HepG2 (cell line): ENCODE measurements at regions not wholly inside any gene's neighbourhood (a gene's known extent, or its start where the extent isn't known, plus 50 kb on each side); places are given as distances from the start of the nearest gene placed in this dataset.
A peak's percentile ranks its signal among the peaks of the same experiment; 100 is the strongest.

ENCODE experiments used
- EP300 ChIP-seq, 3 experiments: sonication (generic) in 1 of 3; formaldehyde crosslinking in 1 of 3; IDR thresholded peaks; 2 replicates each; pipeline versions ENCODE4 v1.5.1 to v1.6.1; 2011 to 2020; ENCODE audit warnings: low read depth in 2 of 3, low read length in 2 of 3, borderline replicate concordance in 1 of 3, improper control_type of control experiment in 1 of 3, mild to moderate bottlenecking in 1 of 3, missing genetic modification reagents in 1 of 3, moderate library complexity in 1 of 3
- FLYWCH1 ChIP-seq: sonication (generic); formaldehyde crosslinking; IDR thresholded peaks from 2 replicates; pipeline ENCODE4 v1.8.1; 2023; ENCODE audit warnings: mild to moderate bottlenecking, missing genetic modification reagents
- FOXA1 ChIP-seq, 2 experiments: fragments of 450-650 bp in 1 of 2; sonication (generic) in 1 of 2; formaldehyde crosslinking in 1 of 2; IDR thresholded peaks; 2 replicates each; pipeline versions ENCODE4 v1.4.0 to v1.6.1; 2016 to 2020; ENCODE audit warnings: missing genetic modification reagents in 1 of 2
- FOXA3 ChIP-seq: IDR thresholded peaks from 2 replicates; pipeline ENCODE4 v1.6.1; 2016; ENCODE audit warnings: missing genetic modification reagents, missing compliant biosample characterization
- FOXP1 ChIP-seq, 2 experiments: fragments of 450-650 bp in 1 of 2; IDR thresholded peaks; 2 replicates each; pipeline ENCODE4 v1.6.1; 2017 to 2018; ENCODE audit warnings: antibody characterized with exemption in 1 of 2
- GATAD2A ChIP-seq: IDR thresholded peaks from 2 replicates; pipeline ENCODE4 v1.6.1; 2016
- HMG20A ChIP-seq: IDR thresholded peaks from 2 replicates; pipeline ENCODE4 v1.6.1; 2016; ENCODE audit warnings: borderline replicate concordance
- HNF4A ChIP-seq: sonication (generic); formaldehyde crosslinking; IDR thresholded peaks from 2 replicates; pipeline ENCODE4 v1.4.0; 2020; ENCODE audit warnings: missing genetic modification reagents
- KLF12 ChIP-seq: sonication (generic); formaldehyde crosslinking; IDR thresholded peaks from 2 replicates; pipeline ENCODE4 v1.4.0; 2020; ENCODE audit warnings: missing genetic modification reagents, borderline replicate concordance
- MAFF ChIP-seq: IDR thresholded peaks from 2 replicates; pipeline ENCODE4 v1.6.1; 2011; ENCODE audit warnings: low read depth, low read length, improper control_type of control experiment
- MBD4 ChIP-seq: IDR thresholded peaks from 2 replicates; pipeline ENCODE4 v1.6.1; 2012; ENCODE audit warnings: low read length, inconsistent platforms, borderline replicate concordance
- NFIC ChIP-seq: IDR thresholded peaks from 2 replicates; pipeline ENCODE4 v1.6.1; 2012; ENCODE audit warnings: mild to moderate bottlenecking, low read length, inconsistent platforms
- PPARG ChIP-seq: conservative IDR thresholded peaks from 2 replicates; pipeline ENCODE4 v1.6.1; 2016; ENCODE audit warnings: missing biosample characterization, missing genetic modification reagents
- SOX5 ChIP-seq: IDR thresholded peaks from 2 replicates; pipeline ENCODE4 v1.6.1; 2016; ENCODE audit warnings: borderline replicate concordance
- SOX6 ChIP-seq, 2 experiments: fragments of 450-650 bp in 1 of 2; sonication (generic) in 1 of 2; formaldehyde crosslinking in 1 of 2; IDR thresholded peaks; 2 replicates each; pipeline versions ENCODE4 v1.4.0 to v1.6.1; 2017 to 2020; ENCODE audit warnings: antibody characterized with exemption in 1 of 2, mild to moderate bottlenecking in 1 of 2, missing genetic modification reagents in 1 of 2
- TF ChIP-seq, protein P1 (sequence below): sonication (generic); formaldehyde crosslinking; IDR thresholded peaks from 2 replicates; pipeline ENCODE4 v1.4.0; 2020; ENCODE audit warnings: missing genetic modification reagents
- TF ChIP-seq, protein P2 (sequence below): IDR thresholded peaks from 2 replicates; pipeline ENCODE4 v1.6.1; 2016; ENCODE audit warnings: low read depth, control low read depth
- TF ChIP-seq, protein P3 (sequence below): sonication (generic); formaldehyde crosslinking; IDR thresholded peaks from 2 replicates; pipeline ENCODE4 v1.8.1; 2023; ENCODE audit warnings: mild to moderate bottlenecking, inconsistent platforms, moderate library complexity, missing genetic modification reagents, borderline replicate concordance

DNA sequence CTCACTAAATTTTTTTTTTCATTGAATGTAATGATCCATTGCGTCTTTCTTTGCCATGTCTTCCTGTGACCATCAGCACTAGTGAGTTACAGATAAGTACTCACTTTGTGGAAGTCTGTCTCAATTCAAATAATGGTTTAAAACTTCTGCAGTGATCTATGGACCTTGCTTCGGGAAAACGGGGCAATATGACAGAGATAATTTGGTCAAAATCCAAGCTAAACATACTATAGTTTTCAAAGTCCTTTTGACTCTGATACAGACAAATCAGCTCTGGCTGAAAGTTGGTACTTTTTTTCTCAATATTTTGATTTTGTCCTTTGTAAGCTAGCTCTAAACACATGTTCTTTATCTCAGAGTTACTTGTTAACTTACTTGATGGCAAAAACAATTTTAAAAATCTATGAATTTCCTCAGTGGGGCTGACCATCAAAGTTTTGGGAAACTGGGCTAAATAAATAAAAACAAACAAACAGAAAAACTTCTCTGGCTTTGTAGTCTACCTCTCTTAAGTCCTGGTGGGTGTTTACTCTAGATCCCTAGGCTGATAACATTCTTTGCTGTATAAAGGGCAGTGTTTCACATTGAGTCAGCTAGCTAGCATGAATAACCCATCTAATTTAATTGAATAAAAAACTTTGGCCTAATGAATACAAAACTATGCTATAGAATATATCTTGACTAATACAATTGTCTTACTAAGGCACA, 327.6 kb downstream of the RDH14 start (continued):
- TF ChIP-seq, protein P1, sequence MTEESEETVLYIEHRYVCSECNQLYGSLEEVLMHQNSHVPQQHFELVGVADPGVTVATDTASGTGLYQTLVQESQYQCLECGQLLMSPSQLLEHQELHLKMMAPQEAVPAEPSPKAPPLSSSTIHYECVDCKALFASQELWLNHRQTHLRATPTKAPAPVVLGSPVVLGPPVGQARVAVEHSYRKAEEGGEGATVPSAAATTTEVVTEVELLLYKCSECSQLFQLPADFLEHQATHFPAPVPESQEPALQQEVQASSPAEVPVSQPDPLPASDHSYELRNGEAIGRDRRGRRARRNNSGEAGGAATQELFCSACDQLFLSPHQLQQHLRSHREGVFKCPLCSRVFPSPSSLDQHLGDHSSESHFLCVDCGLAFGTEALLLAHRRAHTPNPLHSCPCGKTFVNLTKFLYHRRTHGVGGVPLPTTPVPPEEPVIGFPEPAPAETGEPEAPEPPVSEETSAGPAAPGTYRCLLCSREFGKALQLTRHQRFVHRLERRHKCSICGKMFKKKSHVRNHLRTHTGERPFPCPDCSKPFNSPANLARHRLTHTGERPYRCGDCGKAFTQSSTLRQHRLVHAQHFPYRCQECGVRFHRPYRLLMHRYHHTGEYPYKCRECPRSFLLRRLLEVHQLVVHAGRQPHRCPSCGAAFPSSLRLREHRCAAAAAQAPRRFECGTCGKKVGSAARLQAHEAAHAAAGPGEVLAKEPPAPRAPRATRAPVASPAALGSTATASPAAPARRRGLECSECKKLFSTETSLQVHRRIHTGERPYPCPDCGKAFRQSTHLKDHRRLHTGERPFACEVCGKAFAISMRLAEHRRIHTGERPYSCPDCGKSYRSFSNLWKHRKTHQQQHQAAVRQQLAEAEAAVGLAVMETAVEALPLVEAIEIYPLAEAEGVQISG (CRISPR knock-in tag), result no peak
- TF ChIP-seq MAFF (no peak), FLYWCH1 (no peak), FOXA3 (CRISPR knock-in tag) (peak; percentile 82), HMG20A (CRISPR knock-in tag) (peak; percentile 72), KLF12 (CRISPR knock-in tag) (no peak), GATAD2A (CRISPR knock-in tag) (peak; percentile 51; the same call in 1 of the 2 replicates), HNF4A (peak; percentile 12; the same call in 1 of the 2 replicates), SOX5 (CRISPR knock-in tag) (peak; percentile 54; the same call in 1 of the 2 replicates), FOXA1 (IDR thresholded peaks at IDR 0.05) (0 out of 2 replicates have a peak, but pooled peaks have one; percentile 34), FOXA1 (CRISPR knock-in tag; IDR thresholded peaks at IDR 0.05) (peak; percentile 49; the same call in 1 of the 2 replicates), EP300 (IDR thresholded peaks at IDR 0.05; ENCODE audit: low read depth in 2 of 2, low read length in 2 of 2) (peak in 1 of 2 experiments; percentile 77; a peak in 1 of 4 replicates), EP300 (CRISPR knock-in tag; IDR thresholded peaks at IDR 0.05; ENCODE audit: borderline replicate concordance) (no peak), NFIC (peak; percentile 76; the same call in 1 of the 2 replicates), MBD4 (peak; percentile 89; the same call in 1 of the 2 replicates), FOXP1 (IDR thresholded peaks at IDR 0.05) (no peak), FOXP1 (CRISPR knock-in tag; IDR thresholded peaks at IDR 0.05) (peak; percentile 78), SOX6 (IDR thresholded peaks at IDR 0.05) (no peak), SOX6 (CRISPR knock-in tag; IDR thresholded peaks at IDR 0.05) (peak; percentile 67), PPARG (CRISPR knock-in tag) (peak; percentile 63; the same call in 1 of the 2 replicates)
- TF ChIP-seq, protein P2, sequence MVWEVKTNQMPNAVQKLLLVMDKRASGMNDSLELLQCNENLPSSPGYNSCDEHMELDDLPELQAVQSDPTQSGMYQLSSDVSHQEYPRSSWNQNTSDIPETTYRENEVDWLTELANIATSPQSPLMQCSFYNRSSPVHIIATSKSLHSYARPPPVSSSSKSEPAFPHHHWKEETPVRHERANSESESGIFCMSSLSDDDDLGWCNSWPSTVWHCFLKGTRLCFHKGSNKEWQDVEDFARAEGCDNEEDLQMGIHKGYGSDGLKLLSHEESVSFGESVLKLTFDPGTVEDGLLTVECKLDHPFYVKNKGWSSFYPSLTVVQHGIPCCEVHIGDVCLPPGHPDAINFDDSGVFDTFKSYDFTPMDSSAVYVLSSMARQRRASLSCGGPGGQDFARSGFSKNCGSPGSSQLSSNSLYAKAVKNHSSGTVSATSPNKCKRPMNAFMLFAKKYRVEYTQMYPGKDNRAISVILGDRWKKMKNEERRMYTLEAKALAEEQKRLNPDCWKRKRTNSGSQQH, result no peak
- TF ChIP-seq, protein P3, sequence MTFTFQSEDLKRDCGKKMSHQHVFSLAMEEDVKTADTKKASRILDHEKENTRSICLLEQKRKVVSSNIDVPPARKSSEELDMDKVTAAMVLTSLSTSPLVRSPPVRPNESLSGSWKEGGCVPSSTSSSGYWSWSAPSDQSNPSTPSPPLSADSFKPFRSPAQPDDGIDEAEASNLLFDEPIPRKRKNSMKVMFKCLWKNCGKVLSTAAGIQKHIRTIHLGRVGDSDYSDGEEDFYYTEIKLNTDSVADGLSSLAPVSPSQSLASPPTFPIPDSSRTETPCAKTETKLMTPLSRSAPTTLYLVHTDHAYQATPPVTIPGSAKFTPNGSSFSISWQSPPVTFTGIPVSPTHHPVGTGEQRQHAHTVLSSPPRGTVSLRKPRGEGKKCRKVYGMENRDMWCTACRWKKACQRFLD (CRISPR knock-in tag), result no peak
